ENCODE measurements at regions not wholly inside any gene's neighbourhood (a gene's known extent, or its start where the extent isn't known, plus 50 kb on each side); places are given as distances from the start of the nearest gene placed in this dataset.

DNA sequence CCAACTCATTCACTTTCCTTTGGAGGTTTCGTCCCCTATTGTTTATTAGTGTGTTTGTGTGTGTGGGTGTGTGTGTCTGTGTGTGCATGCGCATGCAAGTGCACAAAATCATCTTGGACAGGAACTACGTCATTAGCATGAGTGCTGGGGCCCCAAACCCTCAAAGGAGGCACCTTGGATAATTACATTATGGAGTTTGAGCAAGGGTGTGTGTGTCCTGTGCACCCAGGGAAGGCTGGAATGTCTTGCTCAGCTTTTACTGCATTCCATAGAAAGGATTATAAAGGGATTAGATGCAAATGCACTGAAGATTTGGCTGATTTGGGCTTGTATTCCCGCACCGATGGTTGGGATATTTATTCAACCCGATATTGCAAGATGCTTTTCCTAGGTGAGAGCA, 203.4 kb upstream of the NAV2 start:
- TF ChIP-seq, protein P1, sequence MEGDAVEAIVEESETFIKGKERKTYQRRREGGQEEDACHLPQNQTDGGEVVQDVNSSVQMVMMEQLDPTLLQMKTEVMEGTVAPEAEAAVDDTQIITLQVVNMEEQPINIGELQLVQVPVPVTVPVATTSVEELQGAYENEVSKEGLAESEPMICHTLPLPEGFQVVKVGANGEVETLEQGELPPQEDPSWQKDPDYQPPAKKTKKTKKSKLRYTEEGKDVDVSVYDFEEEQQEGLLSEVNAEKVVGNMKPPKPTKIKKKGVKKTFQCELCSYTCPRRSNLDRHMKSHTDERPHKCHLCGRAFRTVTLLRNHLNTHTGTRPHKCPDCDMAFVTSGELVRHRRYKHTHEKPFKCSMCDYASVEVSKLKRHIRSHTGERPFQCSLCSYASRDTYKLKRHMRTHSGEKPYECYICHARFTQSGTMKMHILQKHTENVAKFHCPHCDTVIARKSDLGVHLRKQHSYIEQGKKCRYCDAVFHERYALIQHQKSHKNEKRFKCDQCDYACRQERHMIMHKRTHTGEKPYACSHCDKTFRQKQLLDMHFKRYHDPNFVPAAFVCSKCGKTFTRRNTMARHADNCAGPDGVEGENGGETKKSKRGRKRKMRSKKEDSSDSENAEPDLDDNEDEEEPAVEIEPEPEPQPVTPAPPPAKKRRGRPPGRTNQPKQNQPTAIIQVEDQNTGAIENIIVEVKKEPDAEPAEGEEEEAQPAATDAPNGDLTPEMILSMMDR (IDR thresholded peaks at IDR 0.05; ENCODE audit: low read depth, low read length): no peak
- TF ChIP-seq EZH2phosphoT487 (IDR thresholded peaks at IDR 0.05; ENCODE audit: low read depth): no peak
